GM18861 (cell line): ENCODE measurements at regions not wholly inside any gene's neighbourhood (a gene's known extent, or its start where the extent isn't known, plus 50 kb on each side); places are given as distances from the start of the nearest gene placed in this dataset.

Experiments
- ATAC-seq: cut with Tn5 transposase; IDR thresholded peaks from one replicate; pipeline ENCODE4 v1.9.1; 2021; ENCODE audit not compliant: unreplicated experiment

DNA sequence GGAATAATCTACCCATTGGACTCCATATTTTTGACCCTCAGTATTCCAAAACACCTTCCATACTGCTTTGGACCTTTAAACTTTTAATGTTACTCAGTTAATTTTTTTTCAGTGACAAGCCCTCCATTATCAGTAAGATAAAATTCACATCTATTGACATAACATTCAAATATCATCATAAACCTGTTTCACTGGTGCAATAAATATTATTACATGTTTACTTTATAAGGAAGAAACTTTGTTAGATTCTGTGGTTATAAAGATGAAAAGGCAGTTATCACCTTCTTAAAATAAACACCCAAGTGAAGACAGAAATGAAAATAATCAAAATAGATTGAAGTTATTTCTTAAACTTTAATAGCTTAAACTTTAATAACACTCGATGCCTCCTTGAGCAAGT is 758.5 kb upstream of the ADGRL2 start:
- no peak for ATAC-seq

DNA sequence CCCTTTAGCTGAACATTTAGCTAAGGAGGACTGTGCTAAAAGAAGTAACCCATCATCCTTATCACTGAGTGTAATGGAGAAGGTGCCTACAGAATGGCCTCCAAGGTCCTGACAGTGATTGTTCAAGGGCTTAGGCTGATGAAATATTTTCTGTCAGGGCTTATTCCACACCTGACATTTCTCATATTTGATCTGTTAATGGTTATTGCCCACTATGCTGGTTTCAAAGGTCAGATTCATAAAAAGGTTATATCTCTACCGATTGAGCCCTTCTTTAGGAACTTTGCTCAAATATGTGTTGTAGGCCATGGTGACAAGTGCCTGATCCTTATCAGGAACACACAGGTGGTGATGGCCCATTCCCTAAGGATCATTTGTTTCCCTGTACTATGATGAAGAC is 766.4 kb upstream of the ADGRL2 start:
- no peak for ATAC-seq

DNA sequence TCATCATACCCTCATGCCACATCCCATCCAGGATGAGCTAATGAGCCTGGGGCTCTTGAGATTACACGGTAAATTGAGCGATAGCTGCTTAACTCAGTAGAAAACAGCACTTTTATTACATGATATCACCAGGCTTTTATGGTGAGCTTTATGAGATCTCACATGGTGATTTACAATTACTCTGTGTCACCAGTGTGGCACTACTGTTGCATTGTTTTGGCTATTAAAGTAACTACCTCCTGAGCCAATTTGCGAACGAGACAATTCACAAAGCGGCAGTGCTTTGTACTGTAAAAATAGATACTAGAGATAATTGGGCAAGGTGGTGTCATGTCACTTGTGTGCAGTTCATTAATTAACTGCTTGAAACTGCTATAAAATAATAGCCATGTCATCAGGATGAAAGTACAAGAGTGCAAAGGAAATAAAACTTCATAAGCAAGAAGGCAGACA is 767.7 kb upstream of the ADGRL2 start:
- no peak for ATAC-seq

DNA sequence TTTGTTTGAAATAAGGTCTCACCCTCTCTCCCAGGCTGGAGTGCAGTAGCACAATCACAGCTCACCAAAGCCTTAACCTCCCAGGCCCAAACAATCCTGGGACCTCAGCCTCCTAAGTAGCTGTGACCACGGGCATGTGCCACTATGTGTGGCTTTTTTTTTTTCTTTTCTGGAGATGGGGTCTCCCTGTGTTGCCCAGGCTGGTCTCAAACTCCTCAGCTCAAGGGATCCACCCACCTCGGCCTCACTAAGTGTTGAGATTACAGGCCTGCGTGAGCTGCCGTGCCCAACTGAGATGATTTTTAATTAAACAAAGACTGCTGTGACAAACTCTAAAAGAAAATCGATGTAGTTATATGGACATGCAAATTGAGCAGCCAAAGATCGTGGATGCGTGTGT is 768.4 kb upstream of the ADGRL2 start:
- no peak for ATAC-seq

DNA sequence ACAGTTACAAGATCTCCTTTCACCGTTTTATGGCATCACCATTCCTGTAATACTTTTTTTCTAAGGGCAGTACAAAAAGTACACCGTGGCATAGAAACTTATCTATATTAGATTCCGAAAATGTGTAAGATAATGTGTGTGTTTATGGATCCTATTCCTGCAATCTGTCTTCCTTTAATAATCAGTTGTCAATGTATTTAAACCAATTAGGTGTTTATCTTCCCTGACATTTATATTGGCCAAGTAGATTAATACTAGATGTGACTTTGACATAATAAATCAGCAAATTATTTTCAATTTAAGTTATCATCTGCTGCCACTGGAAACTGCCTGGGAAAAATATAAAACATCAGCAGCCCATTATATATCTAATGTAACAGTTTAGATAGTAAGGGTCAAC is 770.3 kb upstream of the ADGRL2 start:
- ATAC-seq, result no peak

DNA sequence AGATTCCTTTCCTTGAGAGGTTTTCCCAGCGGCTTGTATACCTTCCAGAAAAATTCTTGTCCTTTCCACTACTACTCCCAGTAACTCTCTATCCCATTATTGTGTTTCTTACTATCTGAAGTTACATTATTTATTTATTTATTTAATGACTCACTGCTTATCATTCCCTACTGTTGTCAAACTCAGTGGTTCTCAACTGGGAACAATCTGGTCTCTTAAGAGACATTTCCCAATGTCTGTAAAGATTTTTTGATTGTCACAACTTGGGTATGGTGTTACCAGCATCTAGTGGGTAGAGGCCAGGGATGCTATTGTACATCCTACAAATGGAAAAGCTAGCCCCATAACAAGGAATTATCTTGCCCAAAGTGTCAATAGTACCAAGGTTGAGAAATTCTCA is 771.5 kb upstream of the ADGRL2 start:
- ATAC-seq, result no peak

DNA sequence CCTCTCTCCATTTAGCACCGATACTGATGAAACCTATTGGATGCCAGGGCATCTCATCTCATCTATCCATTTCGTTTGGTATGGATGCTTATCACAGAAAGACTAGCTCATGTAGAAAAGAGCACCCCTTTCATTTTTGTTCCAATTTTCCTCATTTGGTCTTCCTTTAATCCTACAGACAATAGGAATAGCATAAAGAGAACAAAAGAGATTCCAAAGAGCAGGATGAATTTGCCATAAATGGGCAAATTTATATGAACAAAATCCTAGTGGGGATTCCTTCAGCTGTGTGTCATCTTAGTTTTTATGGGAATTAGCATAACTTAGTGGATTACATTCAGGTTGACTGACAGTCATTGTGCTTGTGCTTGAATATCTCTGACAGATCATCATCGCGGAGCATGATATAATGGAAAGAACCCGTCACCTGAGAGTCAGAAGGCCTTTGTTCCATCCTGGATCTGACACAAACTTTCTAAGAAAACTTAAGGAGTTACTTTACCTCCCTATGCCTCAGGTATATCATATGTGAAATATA is 777.5 kb upstream of the ADGRL2 start:
- ATAC-seq, result no peak

DNA sequence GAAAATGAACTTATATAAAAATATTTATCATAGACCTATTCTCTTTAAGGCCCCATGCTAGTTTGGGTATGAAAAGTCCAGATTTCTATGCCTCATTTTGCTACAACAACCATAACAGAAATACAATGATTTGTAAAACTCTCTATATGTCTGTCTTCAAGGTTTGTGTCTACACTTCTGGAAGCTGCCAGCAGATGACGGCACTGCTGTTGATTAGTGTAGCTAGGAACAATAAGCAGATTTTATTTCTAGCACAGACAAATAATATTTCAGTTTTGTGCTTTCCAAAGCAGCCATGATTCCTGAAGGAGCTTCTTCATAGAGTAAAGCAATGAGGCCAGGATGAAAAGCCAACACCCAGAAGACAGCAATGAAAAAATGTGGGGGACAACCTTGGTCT is 779.6 kb upstream of the ADGRL2 start:
- ATAC-seq, result no peak

DNA sequence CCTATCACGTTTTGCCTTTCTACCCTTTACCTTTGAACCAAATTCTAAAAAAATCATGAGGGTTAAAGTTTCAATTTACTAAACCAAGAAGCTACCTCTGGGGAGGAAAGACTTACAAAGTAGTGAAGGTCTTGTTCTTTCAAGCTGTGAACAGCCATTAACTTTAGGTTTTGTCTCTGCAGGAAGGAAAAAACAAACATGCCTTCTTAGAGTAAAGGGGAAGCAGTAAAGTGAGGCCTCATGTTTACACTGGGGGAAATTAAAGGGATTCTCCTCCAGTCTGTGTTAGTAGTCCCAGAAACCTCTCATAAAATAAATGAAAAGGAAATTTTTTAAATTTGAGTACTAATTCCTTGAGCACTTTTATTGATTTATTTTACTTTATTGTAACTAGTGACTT is 780.2 kb upstream of the ADGRL2 start:
- ATAC-seq, result no peak

DNA sequence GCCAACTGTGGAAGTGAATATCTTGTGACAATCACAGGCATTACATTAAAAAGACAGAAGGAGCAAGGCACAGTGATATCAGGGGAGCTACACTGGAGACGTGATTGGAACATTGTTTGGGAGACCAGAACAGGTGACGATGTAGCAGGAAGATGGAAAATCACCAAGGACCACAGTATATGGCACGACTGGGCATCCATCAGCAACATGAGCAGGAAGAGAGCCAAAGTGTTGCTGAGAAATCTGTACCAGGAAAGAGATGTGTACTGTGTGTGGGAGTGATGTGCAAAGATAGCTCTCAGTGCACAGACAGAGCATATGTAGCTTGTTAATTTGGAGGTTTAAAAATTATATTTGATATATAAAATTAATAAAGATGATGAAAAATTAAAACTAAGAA is 790.6 kb upstream of the ADGRL2 start:
- no peak for ATAC-seq

DNA sequence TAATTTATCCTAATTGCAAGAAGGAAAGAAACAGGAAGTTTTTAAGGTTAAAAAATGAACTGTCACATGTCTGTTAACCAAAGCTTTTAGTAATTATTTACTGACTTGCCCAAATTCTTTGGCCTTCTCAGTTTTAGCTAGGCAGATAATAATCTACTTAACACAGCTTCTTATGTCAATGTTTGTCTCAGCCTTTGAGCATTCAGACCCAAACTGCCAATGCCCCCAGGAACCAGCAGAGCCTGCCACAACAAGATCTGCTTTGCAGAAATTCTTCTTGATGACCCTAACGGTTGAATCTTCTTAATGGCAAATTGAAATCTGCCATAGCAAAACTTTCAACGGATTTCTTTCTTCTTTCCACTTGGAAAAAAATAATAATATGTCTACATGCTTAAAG is 792.4 kb upstream of the ADGRL2 start:
- ATAC-seq, result no peak

DNA sequence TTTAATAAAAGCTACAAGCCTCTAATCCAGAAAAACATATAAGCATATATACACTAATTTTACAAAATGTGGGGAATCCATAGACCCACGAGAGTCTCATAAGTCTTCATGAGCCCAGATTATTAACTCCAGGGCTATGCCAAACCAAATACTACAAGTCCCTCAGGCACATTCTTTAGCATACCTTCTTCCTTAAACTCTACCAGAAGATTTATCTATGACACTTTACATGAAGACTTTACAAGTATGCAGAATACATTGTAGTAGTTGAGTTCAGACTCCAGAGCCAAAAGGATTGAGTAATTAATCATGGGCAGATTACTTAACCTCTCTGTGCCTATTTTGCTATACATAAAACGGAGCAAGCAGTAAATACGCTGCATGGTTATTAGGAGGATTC is 793.7 kb upstream of the ADGRL2 start:
- ATAC-seq, result no peak

DNA sequence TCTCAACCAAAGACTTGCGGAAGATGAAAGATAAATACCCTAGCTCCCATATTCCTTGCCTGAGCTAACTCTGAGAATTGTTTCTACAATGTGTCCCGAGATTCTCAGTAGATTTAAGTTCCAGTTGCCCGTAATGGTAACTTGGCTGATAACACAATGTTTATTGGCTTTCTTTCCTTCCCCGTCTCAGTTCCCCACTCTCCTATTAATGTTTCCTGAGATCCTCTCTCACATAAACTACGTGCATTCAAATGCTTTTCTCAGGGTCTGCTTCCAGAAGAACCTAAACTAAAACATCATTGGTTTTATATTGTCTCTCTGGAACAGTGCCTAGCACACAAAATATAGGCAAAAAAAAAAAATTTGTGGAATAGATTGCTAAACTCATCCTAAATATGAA is 794.2 kb upstream of the ADGRL2 start:
- ATAC-seq, result no peak

DNA sequence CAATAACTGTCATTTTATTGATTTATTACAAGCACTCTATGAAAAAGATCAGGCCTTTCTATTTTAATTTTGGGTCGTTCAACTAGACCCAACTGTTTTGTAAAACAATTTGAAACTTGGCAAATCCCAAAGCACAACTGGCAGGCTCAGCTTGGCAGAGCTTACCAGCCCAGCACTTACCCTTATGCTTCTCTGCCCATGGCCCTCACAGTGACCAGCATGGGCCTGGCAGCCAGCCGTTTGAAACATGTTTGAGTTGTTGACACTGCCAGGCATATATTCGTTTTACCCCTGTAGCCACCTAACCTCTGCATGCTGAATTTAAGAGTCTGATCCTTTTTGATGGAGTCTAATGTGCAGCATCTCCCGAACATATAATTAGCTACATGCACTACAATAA is 796.7 kb upstream of the ADGRL2 start:
- no peak for ATAC-seq

DNA sequence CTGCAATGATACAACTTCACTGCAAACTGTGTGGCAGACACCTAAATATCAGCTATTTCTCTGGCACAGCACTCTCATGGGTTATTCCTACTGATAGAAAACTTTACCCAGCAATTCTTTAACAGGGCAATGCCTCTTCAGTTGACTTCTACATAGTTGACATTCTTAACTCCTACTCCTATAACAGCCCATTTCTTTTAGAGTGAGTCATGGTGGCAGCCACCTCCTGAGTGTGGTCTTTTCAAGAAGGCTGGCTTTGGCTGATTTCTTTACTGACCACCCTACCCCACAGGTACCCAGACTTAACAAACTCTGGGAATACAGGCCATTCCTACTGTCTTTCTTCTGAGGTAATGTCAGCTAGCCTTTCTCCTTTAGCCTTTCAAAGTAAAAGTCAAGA is 805.8 kb upstream of the ADGRL2 start:
- ATAC-seq, result no peak

DNA sequence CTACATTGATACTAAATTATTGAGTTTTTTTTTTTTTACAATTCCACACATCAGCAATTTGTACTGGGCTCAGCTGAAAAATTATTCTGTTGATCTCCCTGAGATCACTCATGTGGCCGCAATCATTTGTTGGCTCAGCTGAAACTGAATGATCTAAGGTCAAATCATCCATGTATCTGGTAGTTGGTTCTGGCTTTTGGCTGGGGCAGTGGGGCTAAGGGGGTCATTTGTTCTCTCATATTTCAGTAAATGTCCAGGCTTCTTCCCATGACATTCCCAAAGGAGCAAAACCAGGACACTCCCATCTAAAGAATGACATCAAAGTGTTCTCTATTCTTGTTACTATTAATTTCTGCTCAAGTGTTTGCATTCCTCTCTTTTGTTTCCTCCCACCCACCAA is 806.7 kb upstream of the ADGRL2 start:
- ATAC-seq, result no peak

DNA sequence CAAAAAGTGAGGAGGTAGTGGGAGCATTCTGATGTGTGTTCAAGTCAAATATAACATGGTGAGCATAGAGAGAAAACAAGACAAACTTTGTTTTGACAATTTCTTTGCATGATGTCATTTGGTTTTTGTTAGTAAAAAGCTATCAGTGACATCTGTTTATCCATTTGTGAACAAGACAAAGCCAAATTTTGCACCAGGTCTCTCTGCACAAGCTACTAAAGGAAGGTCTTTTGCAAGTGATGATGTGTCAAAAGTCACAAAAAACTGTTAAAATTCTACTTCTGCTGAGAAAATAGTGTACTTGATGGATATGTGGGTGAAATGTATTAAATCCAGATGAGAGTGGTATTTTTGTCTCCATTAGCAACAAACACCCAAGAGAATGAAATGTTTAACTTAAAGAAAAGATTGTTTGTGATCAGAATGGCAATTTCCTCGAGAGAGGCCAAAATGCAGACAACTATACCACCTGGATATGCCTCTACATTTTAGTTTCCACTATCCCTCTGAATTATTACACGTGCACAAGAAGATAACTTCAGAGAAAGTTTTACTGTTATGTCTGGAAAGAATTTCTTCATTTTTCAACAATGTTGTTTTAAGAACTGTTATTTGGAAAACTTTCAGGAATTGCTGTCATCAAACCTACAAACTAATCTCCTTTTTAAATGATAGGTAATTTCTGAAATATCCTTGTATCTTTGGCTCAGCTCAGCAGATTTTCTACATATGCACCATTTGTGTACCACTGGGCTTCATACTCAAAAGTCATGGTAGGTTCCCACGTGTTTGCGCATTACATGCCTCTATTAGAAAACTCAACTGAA is 807.4 kb upstream of the ADGRL2 start:
- ATAC-seq, result no peak

DNA sequence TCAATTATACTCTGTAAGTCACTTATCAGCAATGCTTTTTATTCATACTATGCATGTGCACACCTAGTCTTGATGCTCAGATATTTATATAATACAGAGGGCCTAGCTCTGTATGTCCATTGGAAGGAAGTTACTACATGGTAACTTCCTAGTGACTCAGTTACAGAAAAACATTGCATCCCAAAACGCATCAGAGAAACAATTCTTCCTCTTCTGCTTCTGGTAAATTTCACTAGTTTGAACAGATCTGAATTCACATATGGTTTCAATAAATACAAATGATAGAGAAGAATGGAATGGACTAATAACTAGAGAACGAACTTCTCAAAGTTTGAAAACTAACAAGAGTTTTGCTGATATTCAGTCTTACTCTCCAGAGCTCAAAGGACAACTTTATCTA is 811.3 kb upstream of the ADGRL2 start:
- ATAC-seq, result no peak

DNA sequence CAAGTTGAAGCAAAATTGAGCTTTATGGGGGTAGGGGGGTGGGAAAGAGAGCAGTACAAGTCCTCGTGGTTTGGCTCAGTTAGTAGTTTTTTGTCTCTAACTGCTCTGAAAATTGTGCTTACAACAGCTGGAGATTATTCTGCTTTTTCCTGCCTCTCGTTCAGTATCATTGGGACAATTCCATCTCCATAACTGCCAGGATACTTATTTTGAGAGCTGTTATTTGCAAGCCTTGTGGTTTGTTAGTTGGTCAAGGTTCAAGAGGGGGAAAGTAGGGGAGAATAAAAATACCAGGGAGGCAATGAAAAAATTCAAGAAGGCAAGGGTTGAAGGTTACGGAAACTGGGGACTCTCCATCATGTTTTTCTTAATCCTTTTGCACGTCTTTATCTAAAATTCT is 811.8 kb upstream of the ADGRL2 start:
- no peak for ATAC-seq

DNA sequence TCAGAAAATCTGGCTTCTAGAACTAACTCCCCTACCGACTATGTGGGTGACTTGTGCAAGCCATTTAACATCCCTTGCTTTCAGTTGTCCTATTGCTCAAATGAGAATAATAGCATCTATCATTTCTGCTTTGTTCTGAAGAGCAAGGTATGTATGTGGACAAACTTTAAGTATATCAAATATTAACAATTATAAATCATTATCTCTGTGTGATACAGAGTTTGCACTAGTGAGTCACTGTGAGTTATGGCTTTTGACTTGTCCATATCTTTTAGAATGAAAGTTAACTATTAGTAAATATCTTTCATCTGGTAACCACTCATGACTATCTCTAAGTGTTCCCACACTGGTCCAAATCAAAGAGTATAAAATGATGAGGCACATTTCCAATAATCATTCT is 812.9 kb upstream of the ADGRL2 start:
- ATAC-seq, result no peak

DNA sequence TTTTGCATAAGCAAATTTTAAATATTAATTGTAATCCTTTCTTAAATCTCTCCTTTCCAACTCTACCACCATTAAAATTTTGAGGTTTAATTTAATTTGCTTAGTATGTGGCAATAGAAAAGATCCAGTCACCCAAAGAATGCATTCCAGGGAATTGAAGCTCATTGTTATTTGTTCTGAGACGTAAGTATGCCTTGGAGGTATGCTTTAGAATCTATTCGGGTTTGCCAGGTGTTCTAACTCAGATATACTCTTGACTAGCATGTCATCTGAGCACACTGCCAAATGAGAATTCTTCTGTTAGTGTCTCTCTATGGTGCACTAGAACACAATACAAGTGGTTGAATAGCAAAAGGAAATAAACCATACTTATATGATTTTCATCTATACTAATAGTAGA is 813.6 kb upstream of the ADGRL2 start:
- no peak for ATAC-seq

DNA sequence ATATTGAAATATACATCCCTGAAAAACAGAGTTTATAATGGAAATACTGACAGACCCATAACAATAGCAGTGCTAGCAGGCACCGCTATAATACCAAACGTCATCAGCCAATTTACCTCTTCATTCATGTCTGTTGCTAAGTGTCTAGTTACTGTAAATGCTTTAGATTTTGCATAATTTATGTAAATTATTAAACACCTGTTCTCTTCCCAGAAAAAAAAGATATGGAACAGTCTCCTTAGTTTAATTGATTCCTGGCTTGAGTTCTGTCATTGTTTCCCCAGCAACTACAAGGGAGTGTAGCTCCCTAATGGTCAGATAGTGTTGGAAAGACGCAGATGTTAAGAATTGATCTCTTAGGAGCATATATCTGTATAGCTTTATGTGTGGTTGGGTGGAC is 817.9 kb upstream of the ADGRL2 start:
- ATAC-seq, result no peak

DNA sequence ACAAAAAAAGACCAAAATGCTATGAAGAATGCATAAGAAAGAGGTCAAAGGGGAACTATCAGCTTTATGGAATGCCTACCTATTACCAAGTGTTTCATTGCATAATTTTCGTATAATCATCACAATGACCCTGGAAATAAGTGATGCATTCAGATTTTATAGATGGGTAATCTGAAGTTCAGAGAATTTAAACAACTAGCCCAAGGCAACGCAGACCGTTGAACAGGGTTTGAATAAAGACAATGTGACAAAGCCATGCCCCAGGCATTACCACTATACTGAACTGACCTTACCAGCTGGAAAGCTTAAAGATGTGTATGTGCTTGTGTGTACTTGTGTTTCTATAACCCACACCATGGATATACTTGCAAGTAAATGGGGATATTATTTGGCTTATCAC is 827.6 kb upstream of the ADGRL2 start:
- no peak for ATAC-seq
